Memory B cell (primary cell): ENCODE measurements at regions not wholly inside any gene's neighbourhood (a gene's known extent, or its start where the extent isn't known, plus 50 kb on each side); places are given as distances from the start of the nearest gene placed in this dataset.

Source experiments
- ATAC-seq: fragments of 150-1000 bp; cut with Tn5 transposase; 2 replicates; pipeline ENCODE4 v1.10.0; 2021; ENCODE audit warnings: low read depth, mild to moderate bottlenecking, moderate library complexity
- DNase-seq, 2 donors: peaks; one replicate each; pipeline ENCODE4 v3.0.0; 2022; ENCODE audit warnings: low spot score in 2 of 2
- H3K27ac Mint-ChIP-seq: one replicate; pipeline ENCODE4 v1.8.0; 2022; ENCODE audit warnings: mild to moderate bottlenecking, moderate library complexity, mixed read lengths
- H3K27me3 Mint-ChIP-seq: one replicate; pipeline ENCODE4 v1.8.0; 2022; ENCODE audit warnings: mixed read lengths
- H3K36me3 Mint-ChIP-seq: one replicate; pipeline ENCODE4 v1.8.0; 2022; ENCODE audit warnings: mild to moderate bottlenecking, mixed read lengths
- H3K4me1 Mint-ChIP-seq: one replicate; pipeline ENCODE4 v1.8.0; 2022; ENCODE audit warnings: mixed read lengths
- H3K4me3 Mint-ChIP-seq: one replicate; pipeline ENCODE4 v1.8.0; 2022; ENCODE audit warnings: mild to moderate bottlenecking, moderate library complexity, mixed read lengths
- H3K9me3 Mint-ChIP-seq: one replicate; pipeline ENCODE4 v1.8.0; 2022; ENCODE audit warnings: mixed read lengths

- no peak overlapping the region for H3K4me3 Mint-ChIP-seq
- H3K27ac Mint-ChIP-seq = no peak overlapping the region
- DNase-seq = no peak
- H3K9me3 Mint-ChIP-seq = peaks cover 3% of the 10 kb centered on the region
- no peak for ATAC-seq
- H3K36me3 Mint-ChIP-seq = no peaks in the 10 kb centered on the region
- H3K4me1 Mint-ChIP-seq = no peaks in the 10 kb centered on the region
- no peaks in the 10 kb centered on the region for H3K27me3 Mint-ChIP-seq
These were observed 468.4 kb downstream of the TCERG1L start for GRCh38 chr10:130843051-130843653.

GRCh38 chr10:130844310-130844709 is 467.2 kb downstream of the TCERG1L start:
- no peak for DNase-seq
- Mint-ChIP-seq H3K4me3 (no peak overlapping the region), H3K9me3 (peaks cover 5% of the 10 kb centered on the region)

GRCh38 chr10:130847170-130847569 is 464.4 kb downstream of the TCERG1L start:
- peaks cover 2% of the 10 kb centered on the region for H3K36me3 Mint-ChIP-seq
- H3K4me3 Mint-ChIP-seq = no peak overlapping the region
- peaks cover 9% of the 10 kb centered on the region for H3K9me3 Mint-ChIP-seq
- no peaks in the 10 kb centered on the region for H3K4me1 Mint-ChIP-seq
- ATAC-seq (no peak), DNase-seq (no peak)
- no peak overlapping the region for H3K27ac Mint-ChIP-seq
- no peaks in the 10 kb centered on the region for H3K27me3 Mint-ChIP-seq

More at GRCh38 chr10:130844310-130844709, 467.2 kb downstream of the TCERG1L start:
- Mint-ChIP-seq H3K27me3 (no peaks in the 10 kb centered on the region), H3K27ac (no peak overlapping the region), H3K36me3 (no peaks in the 10 kb centered on the region), H3K4me1 (no peaks in the 10 kb centered on the region)
- ATAC-seq = no peak

- H3K36me3 Mint-ChIP-seq = peaks cover 4% of the 10 kb centered on the region
- no peaks in the 10 kb centered on the region for H3K4me1 Mint-ChIP-seq
- H3K27me3 Mint-ChIP-seq = no peaks in the 10 kb centered on the region
- H3K9me3 Mint-ChIP-seq = peaks cover 14% of the 10 kb centered on the region
- ATAC-seq = no peak
- H3K4me3 Mint-ChIP-seq = no peak overlapping the region
- DNase-seq = no peak
- no peak overlapping the region for H3K27ac Mint-ChIP-seq
These were observed 462.7 kb downstream of the TCERG1L start for GRCh38 chr10:130848855-130849254.

- H3K36me3 Mint-ChIP-seq = peaks cover 4% of the 10 kb centered on the region
- H3K4me3 Mint-ChIP-seq = no peak overlapping the region
- peaks cover 20% of the 10 kb centered on the region for H3K9me3 Mint-ChIP-seq
- ATAC-seq (no peak), DNase-seq (no peak)
- peaks cover 5% of the 10 kb centered on the region for H3K27me3 Mint-ChIP-seq
- H3K4me1 Mint-ChIP-seq = no peaks in the 10 kb centered on the region
- H3K27ac Mint-ChIP-seq = no peak overlapping the region
These were observed 457.4 kb downstream of the TCERG1L start for GRCh38 chr10:130854151-130854550.

- Mint-ChIP-seq H3K9me3 (peaks cover 15% of the 10 kb centered on the region), H3K27ac (no peak overlapping the region), H3K4me3 (no peak overlapping the region), H3K4me1 (no peaks in the 10 kb centered on the region), H3K27me3 (peaks cover 5% of the 10 kb centered on the region), H3K36me3 (peaks cover 2% of the 10 kb centered on the region)
- DNase-seq (no peak), ATAC-seq (no peak)
These were observed 453.8 kb downstream of the TCERG1L start for GRCh38 chr10:130857631-130858295.

GRCh38 chr10:130858626-130859025 is 452.9 kb downstream of the TCERG1L start:
- Mint-ChIP-seq H3K9me3 (peaks cover 10% of the 10 kb centered on the region), H3K27me3 (peaks cover 5% of the 10 kb centered on the region), H3K4me1 (no peaks in the 10 kb centered on the region), H3K36me3 (no peaks in the 10 kb centered on the region), H3K27ac (no peak overlapping the region), H3K4me3 (no peak overlapping the region)
- DNase-seq = no peak
- ATAC-seq = no peak

GRCh38 chr10:130859427-130859826 is 452.1 kb downstream of the TCERG1L start:
- no peak overlapping the region for H3K4me3 Mint-ChIP-seq
- DNase-seq (no peak), ATAC-seq (no peak)
- H3K9me3 Mint-ChIP-seq = peaks cover 6% of the 10 kb centered on the region
- H3K27ac Mint-ChIP-seq = no peak overlapping the region
- H3K36me3 Mint-ChIP-seq = no peaks in the 10 kb centered on the region
- H3K4me1 Mint-ChIP-seq = no peaks in the 10 kb centered on the region
- peaks cover 5% of the 10 kb centered on the region for H3K27me3 Mint-ChIP-seq

- DNase-seq (no peak), ATAC-seq (no peak)
- no peak overlapping the region for H3K27ac Mint-ChIP-seq
- no peak overlapping the region for H3K4me3 Mint-ChIP-seq
- H3K4me1 Mint-ChIP-seq = no peaks in the 10 kb centered on the region
- H3K27me3 Mint-ChIP-seq = peaks cover 5% of the 10 kb centered on the region
- H3K36me3 Mint-ChIP-seq = no peaks in the 10 kb centered on the region
- peaks cover 1% of the 10 kb centered on the region for H3K9me3 Mint-ChIP-seq
These were observed 449.4 kb downstream of the TCERG1L start for GRCh38 chr10:130862122-130862521.

- no peak overlapping the region for H3K27ac Mint-ChIP-seq
- H3K9me3 Mint-ChIP-seq = peaks cover 1% of the 10 kb centered on the region
- peaks cover 2% of the 10 kb centered on the region for H3K27me3 Mint-ChIP-seq
- H3K36me3 Mint-ChIP-seq = no peaks in the 10 kb centered on the region
- no peaks in the 10 kb centered on the region for H3K4me1 Mint-ChIP-seq
- no peak for DNase-seq
- ATAC-seq = no peak
- H3K4me3 Mint-ChIP-seq = no peak overlapping the region
These were observed 448.9 kb downstream of the TCERG1L start for GRCh38 chr10:130862626-130863025.

GRCh38 chr10:130863044-130863443 is 448.5 kb downstream of the TCERG1L start:
- Mint-ChIP-seq H3K27me3 (no peaks in the 10 kb centered on the region), H3K27ac (no peak overlapping the region), H3K4me1 (no peaks in the 10 kb centered on the region), H3K9me3 (peaks cover 1% of the 10 kb centered on the region), H3K4me3 (no peak overlapping the region), H3K36me3 (no peaks in the 10 kb centered on the region)
- ATAC-seq (no peak), DNase-seq (no peak)

- no peaks in the 10 kb centered on the region for H3K4me1 Mint-ChIP-seq
- no peaks in the 10 kb centered on the region for H3K36me3 Mint-ChIP-seq
- ATAC-seq = no peak
- DNase-seq = no peak
- H3K9me3 Mint-ChIP-seq = no peaks in the 10 kb centered on the region
- H3K27me3 Mint-ChIP-seq = no peaks in the 10 kb centered on the region
- H3K27ac Mint-ChIP-seq = no peak overlapping the region
- H3K4me3 Mint-ChIP-seq = no peak overlapping the region
These were observed 446.3 kb downstream of the TCERG1L start for GRCh38 chr10:130864961-130865818.

GRCh38 chr10:130866857-130867256 is 444.7 kb downstream of the TCERG1L start:
- Mint-ChIP-seq H3K27me3 (no peaks in the 10 kb centered on the region), H3K36me3 (no peaks in the 10 kb centered on the region), H3K4me3 (no peak overlapping the region), H3K27ac (no peak overlapping the region), H3K9me3 (no peaks in the 10 kb centered on the region), H3K4me1 (no peaks in the 10 kb centered on the region)
- no peak for ATAC-seq
- DNase-seq = no peak

GRCh38 chr10:130867446-130868194 is 443.9 kb downstream of the TCERG1L start:
- Mint-ChIP-seq H3K27ac (no peak overlapping the region), H3K36me3 (no peaks in the 10 kb centered on the region), H3K4me1 (no peaks in the 10 kb centered on the region), H3K27me3 (no peaks in the 10 kb centered on the region), H3K4me3 (no peak overlapping the region), H3K9me3 (no peaks in the 10 kb centered on the region)
- DNase-seq = no peak
- no peak for ATAC-seq
